D721Med (cell line): ENCODE measurements at regions not wholly inside any gene's neighbourhood (a gene's known extent, or its start where the extent isn't known, plus 50 kb on each side); places are given as distances from the start of the nearest gene placed in this dataset.

Experiments
- DNase-seq: peaks from one replicate; pipeline ENCODE4 v3.0.0; 2011; ENCODE audit warnings: low spot score; ENCODE audit not compliant: insufficient read length
- FAIRE-seq: peaks from 2 replicates; lab custom pipeline; 2011; peaks lifted over from hg19 to GRCh38; lab: Jason Lieb, UNC
- TF ChIP-seq, protein P1 (sequence below): IDR thresholded peaks from 2 replicates; pipeline ENCODE4 v1.5.1; 2012; ENCODE audit warnings: mild to moderate bottlenecking, control low read depth; ENCODE audit not compliant: insufficient read depth; ENCODE audit errors: missing control alignments

DNA sequence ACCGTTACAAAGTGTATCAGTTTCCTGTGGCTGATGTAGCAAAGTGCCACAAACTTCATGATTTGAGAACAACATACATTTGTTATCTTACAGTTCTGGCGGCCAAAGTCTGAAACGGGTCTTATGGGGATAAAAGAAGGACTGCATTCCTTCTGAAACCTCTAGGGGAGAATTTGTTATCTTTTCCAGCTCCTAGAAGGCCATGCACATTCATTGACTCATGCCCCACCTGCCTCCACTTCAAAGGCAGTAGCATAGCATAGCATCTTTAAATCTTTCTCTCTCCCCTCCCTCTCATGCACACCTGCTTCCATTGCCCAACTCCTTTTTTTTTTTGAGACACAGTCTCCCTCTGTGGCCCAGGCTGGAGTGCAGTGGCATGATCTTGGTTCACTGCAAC is 190.7 kb upstream of the DYNLRB2 start:
- TF ChIP-seq, protein P1, sequence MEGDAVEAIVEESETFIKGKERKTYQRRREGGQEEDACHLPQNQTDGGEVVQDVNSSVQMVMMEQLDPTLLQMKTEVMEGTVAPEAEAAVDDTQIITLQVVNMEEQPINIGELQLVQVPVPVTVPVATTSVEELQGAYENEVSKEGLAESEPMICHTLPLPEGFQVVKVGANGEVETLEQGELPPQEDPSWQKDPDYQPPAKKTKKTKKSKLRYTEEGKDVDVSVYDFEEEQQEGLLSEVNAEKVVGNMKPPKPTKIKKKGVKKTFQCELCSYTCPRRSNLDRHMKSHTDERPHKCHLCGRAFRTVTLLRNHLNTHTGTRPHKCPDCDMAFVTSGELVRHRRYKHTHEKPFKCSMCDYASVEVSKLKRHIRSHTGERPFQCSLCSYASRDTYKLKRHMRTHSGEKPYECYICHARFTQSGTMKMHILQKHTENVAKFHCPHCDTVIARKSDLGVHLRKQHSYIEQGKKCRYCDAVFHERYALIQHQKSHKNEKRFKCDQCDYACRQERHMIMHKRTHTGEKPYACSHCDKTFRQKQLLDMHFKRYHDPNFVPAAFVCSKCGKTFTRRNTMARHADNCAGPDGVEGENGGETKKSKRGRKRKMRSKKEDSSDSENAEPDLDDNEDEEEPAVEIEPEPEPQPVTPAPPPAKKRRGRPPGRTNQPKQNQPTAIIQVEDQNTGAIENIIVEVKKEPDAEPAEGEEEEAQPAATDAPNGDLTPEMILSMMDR: no peak
- DNase-seq (no peak), FAIRE-seq (no peak)

DNA sequence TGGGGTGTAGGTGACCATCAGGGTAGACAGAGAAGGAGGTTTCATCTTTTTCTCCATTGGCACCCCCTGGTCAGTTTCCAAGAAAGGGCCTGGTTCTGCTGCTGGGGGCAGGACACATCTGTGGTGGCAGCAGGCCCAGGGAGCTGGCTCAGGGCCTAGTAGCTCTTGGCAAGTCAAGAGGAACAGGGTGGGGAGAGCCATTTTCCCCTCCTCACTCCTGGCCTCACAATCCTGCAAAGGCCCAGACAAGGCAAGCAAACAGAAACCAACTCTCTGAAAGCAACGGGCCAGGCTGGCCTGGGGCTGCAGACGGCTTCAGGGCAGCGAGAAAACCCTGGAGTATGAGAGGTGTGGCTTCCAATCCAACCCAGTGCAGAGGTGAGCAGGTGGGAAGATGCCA is 192.9 kb upstream of the DYNLRB2 start:
- DNase-seq (no peak), FAIRE-seq (no peak)

DNA sequence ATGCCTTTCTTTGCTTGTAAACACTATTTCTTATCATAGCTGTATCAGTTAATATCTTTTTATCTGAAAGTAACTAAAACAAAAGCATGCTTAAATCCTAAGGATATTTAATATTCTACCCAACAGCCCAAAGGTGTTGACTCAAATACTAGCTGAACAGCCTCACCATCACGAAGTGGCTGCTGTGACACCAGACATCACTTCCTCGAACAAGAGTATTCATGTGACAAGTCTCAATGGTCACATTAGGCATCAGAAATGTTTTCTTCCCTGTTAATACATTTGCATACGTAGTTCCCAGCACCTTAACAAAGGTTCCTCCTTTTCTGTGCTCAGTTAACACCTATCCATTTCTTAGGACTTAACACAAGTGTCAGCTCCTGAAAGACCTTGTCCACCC is 193.8 kb upstream of the DYNLRB2 start:
- no peak for DNase-seq
- no peak for FAIRE-seq
- TF ChIP-seq, protein P1: no peak

More for the DNA sequence above, 192.9 kb upstream of the DYNLRB2 start:
- TF ChIP-seq, protein P1: no peak

DNA sequence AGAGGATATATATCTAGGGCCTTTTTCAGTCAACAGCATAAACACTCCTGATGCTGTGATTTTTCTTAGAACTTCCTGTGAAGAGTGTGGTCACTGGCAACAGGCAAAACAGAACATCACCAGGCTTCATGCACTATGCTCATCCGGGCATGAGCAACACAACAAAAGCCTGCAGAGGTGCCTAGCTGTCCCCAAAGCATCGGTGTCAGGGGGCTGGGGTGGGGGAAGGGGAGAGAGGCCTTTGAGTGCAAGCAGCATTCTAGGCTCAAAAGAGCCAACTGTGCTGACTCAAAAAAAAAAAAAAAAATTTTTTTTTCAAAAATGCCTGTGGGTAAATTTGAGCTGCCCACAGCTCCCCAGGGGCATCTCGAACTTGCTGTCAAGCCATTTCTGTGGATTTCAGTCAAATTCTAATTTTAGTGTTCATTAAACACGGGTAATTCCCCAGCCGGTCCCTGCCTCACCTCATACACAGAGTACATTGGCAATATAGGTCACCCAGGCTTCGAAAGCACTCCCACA is 194.6 kb upstream of the DYNLRB2 start:
- FAIRE-seq: no peak

DNA sequence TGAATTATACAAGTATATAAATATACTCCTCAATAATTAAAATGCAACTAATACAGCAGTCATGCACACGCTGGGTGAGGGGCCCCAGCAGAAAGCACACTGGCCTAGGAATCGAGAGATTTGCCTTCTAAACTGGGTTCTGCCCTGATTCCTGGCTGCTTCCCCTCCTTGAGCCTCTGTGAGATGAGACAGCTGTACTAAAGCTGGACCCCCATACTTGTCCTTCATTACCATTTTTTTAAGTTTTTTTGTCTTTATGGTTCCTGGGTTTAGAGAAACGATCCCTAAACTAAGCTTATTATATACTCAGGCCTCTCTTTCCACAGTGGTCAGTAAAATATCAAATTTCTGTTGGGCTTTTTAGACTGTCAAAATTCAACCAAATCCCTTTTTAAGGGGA is 195.1 kb upstream of the DYNLRB2 start:
- TF ChIP-seq, protein P1: no peak
- FAIRE-seq: no peak

More for the DNA sequence above, 194.6 kb upstream of the DYNLRB2 start:
- DNase-seq: no peak
- TF ChIP-seq, protein P1: no peak

DNA sequence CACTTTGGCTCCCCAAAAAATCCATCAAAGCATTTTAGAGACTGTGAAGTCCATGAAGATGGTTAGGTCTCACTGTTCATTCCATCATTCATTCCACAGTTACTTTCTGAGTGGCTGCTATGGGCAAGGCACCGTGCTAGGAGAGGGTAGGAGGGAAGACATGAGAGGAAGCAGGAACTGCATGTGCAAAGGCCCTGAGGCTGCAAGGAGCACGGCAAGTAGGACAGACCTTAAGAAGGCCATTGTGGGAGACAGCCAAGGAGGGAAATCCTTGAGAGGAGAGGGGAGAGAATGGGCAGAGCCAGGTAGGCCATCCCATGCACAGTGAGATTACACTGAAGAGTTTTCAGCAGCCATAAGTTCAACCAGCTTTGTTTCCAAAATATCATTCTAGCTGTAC is 196.2 kb upstream of the DYNLRB2 start:
- no peak for DNase-seq
- FAIRE-seq: no peak
- TF ChIP-seq, protein P1: no peak

More for the DNA sequence above, 195.1 kb upstream of the DYNLRB2 start:
- no peak for DNase-seq

DNA sequence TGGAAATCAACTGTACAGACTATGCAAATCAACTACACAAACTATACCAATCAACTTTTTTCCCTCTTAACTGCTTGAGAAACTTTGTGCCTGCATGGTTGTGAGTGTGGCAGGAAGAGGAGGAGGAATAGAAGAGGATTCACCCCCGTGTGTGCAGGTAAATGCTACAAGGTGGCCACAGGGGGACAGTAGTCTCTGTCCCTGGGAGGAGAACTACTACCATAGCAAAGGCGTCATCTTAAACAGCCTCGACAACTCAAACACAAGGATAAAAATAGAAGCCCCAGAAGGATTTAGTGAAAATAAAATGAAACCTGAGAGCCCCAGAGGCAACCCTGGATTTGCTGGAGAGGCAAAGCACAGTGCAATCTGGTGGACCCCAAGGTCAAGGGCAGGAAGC is 199.5 kb upstream of the DYNLRB2 start:
- TF ChIP-seq, protein P1: no peak
- no peak for FAIRE-seq
- no peak for DNase-seq
